Keratinocyte (primary cell): ENCODE measurements at regions not wholly inside any gene's neighbourhood (a gene's known extent, or its start where the extent isn't known, plus 50 kb on each side); places are given as distances from the start of the nearest gene placed in this dataset.

Experiments used
- DNase-seq: peaks from one replicate; pipeline ENCODE4 v3.0.0-alpha.2; 2011; ENCODE audit warnings: low read depth, missing footprints, low spot score
- FAIRE-seq: peaks from 2 replicates; lab custom pipeline; 2011; peaks lifted over from hg19 to GRCh38; lab: Jason Lieb, UNC
- H2AFZ ChIP-seq: 2 replicates; pipeline ENCODE4 v1.6.0; 2012; ENCODE audit warnings: low read length, control low read depth, inconsistent platforms; ENCODE audit not compliant: control insufficient read depth
- H3K27ac ChIP-seq: 2 replicates; pipeline ENCODE4 v1.5.1; 2011; ENCODE audit warnings: low read length; ENCODE audit not compliant: control insufficient read depth, insufficient read depth
- H3K27me3 ChIP-seq: 3 replicates; pipeline ENCODE4 v1.6.0; 2011; ENCODE audit warnings: low read length; ENCODE audit not compliant: control insufficient read depth, insufficient read depth; ENCODE audit errors: extremely low read depth
- H3K36me3 ChIP-seq, 2 experiments: 2 replicates in 1 of 2; 3 replicates in 1 of 2; pipeline ENCODE4 v1.5.1; 2011; ENCODE audit warnings: low read length in 2 of 2, mild to moderate bottlenecking in 1 of 2; ENCODE audit not compliant: control insufficient read depth in 2 of 2, insufficient read depth in 2 of 2; ENCODE audit errors: extremely low read depth in 1 of 2
- H3K4me1 ChIP-seq: 3 replicates; pipeline ENCODE4 v1.5.1; 2011; ENCODE audit warnings: low read length; ENCODE audit not compliant: control insufficient read depth, insufficient read depth; ENCODE audit errors: extremely low read depth
- H3K4me2 ChIP-seq: 3 replicates; pipeline ENCODE4 v1.6.0; 2011; ENCODE audit warnings: low read depth, low read length; ENCODE audit not compliant: control insufficient read depth, insufficient read depth; ENCODE audit errors: extremely low read depth
- H3K4me3 ChIP-seq, 3 experiments: fragments of 200-600 bp in 1 of 3; sonication (generic) in 1 of 3; 2 replicates in 2 of 3; 3 replicates in 1 of 3; pipeline ENCODE4 v1.5.1; 2011 to 2016; ENCODE audit warnings: low read length in 3 of 3, mild to moderate bottlenecking in 3 of 3, control low read depth in 2 of 3, inconsistent platforms in 1 of 3, low read depth in 1 of 3, mixed read lengths in 1 of 3, mixed run types in 1 of 3, moderate library complexity in 1 of 3; ENCODE audit not compliant: control insufficient read depth in 2 of 3, insufficient read depth in 2 of 3; ENCODE audit errors: extremely low read depth in 1 of 3
- H3K79me2 ChIP-seq: 2 replicates; pipeline ENCODE4 v1.6.0; 2012; ENCODE audit warnings: low read length; ENCODE audit not compliant: control insufficient read depth, insufficient read depth
- H3K9ac ChIP-seq: 3 replicates; pipeline ENCODE4 v1.6.0; 2011; ENCODE audit warnings: low read length; ENCODE audit not compliant: control insufficient read depth, insufficient read depth; ENCODE audit errors: extremely low read depth
- H3K9me1 ChIP-seq: 3 replicates; pipeline ENCODE4 v1.6.0; 2011; ENCODE audit warnings: low read length; ENCODE audit not compliant: control insufficient read depth, insufficient read depth; ENCODE audit errors: extremely low read depth
- H3K9me3 ChIP-seq: 2 replicates; pipeline ENCODE4 v1.5.1; 2012; ENCODE audit warnings: low read depth, low read length; ENCODE audit not compliant: control insufficient read depth
- H4K20me1 ChIP-seq: 3 replicates; pipeline ENCODE4 v1.6.0; 2011; ENCODE audit warnings: low read length; ENCODE audit not compliant: control insufficient read depth, insufficient read depth; ENCODE audit errors: extremely low read depth
- CTCF ChIP-seq, 3 experiments: IDR thresholded peaks in 1 of 3; conservative IDR thresholded peaks in 1 of 3; optimal IDR thresholded peaks in 1 of 3; 2 replicates in 2 of 3; 3 replicates in 1 of 3; pipeline versions ENCODE3 to v1.5.1; 2011; ENCODE audit warnings: low read length in 3 of 3, mild to moderate bottlenecking in 3 of 3, moderate library complexity in 2 of 3, control low read depth in 1 of 3, inconsistent platforms in 1 of 3; ENCODE audit not compliant: insufficient read depth in 2 of 3; ENCODE audit errors: extremely low read depth in 1 of 3
- EZH2 ChIP-seq: IDR thresholded peaks from one replicate; pipeline ENCODE4 v1.6.1; 2012; ENCODE audit warnings: inconsistent platforms, mild to moderate bottlenecking, low read length, moderate library complexity
- dilution Hi-C: fragments of 300-500 bp; cut with MboI; formaldehyde crosslinking; loops from one replicate; pipeline ENCODE4 v1.7.0; 2020; ENCODE audit warnings: low sequenced_read_pairs; ENCODE audit not compliant: extremely low pct_ligation_motif_present

DNA sequence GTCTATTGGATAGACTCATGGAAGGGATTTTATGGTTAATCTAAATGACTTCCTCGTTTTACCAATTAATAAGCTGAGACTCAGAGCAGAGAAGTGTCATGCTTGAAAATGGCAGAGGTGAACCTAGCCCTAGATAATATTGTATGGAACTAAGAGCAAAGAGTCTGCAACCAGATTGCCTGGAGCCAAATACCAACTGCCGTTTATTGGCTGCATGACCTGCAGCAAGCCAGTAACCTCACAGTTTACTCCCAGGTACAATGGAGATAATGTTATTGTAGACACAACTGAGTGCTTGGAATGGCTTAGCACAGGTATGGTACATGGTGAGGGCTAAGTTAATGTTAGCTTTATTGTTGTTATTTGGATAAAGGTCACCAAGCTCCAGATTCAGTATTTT, 84.6 kb upstream of the FAT3 start:
- H3K4me1 ChIP-seq = no peaks in the 10 kb centered on the region
- no peaks in the 10 kb centered on the region for H3K9me1 ChIP-seq
- H3K36me3 ChIP-seq = no peaks in the 10 kb centered on the region
- no peaks in the 10 kb centered on the region for H3K27me3 ChIP-seq
- no peak for FAIRE-seq
- H3K4me2 ChIP-seq = no peak overlapping the region
- H3K79me2 ChIP-seq = no peaks in the 10 kb centered on the region
- H2AFZ ChIP-seq = no peak overlapping the region
- dilution Hi-C loops = no loop called here
- H3K27ac ChIP-seq = no peak overlapping the region
- H4K20me1 ChIP-seq = no peaks in the 10 kb centered on the region
- no peak for TF ChIP-seq CTCF (optimal IDR thresholded peaks at IDR 0.05 in 1 of 3, IDR thresholded peaks at IDR 0.05 in 1 of 3, conservative IDR thresholded peaks at IDR 0.05 in 1 of 3; ENCODE audit: extremely low read depth in 1 of 3, insufficient read depth in 2 of 3, low read length in 3 of 3)
- no peak for TF ChIP-seq EZH2
- no peak for DNase-seq
- no peaks in the 10 kb centered on the region for H3K9me3 ChIP-seq
- H3K9ac ChIP-seq = no peak overlapping the region
- no peak overlapping the region for H3K4me3 ChIP-seq

- Histone ChIP-seq H3K79me2 (no peaks in the 10 kb centered on the region), H3K27me3 (no peaks in the 10 kb centered on the region), H3K4me1 (no peaks in the 10 kb centered on the region), H3K4me3 (no peak overlapping the region), H3K9me1 (no peaks in the 10 kb centered on the region), H4K20me1 (no peaks in the 10 kb centered on the region), H3K9me3 (no peaks in the 10 kb centered on the region), H3K9ac (no peak overlapping the region), H3K36me3 (no peaks in the 10 kb centered on the region), H2AFZ (no peak overlapping the region), H3K4me2 (no peak overlapping the region), H3K27ac (no peak overlapping the region)
- no peak for TF ChIP-seq CTCF (optimal IDR thresholded peaks at IDR 0.05 in 1 of 3, IDR thresholded peaks at IDR 0.05 in 1 of 3, conservative IDR thresholded peaks at IDR 0.05 in 1 of 3; ENCODE audit: extremely low read depth in 1 of 3, insufficient read depth in 2 of 3, low read length in 3 of 3)
- dilution Hi-C loops = no loop called here
- no peak for DNase-seq
- FAIRE-seq = no peak
Measured at GRCh38 chr11:92138296-92138695, 86.3 kb upstream of the FAT3 start.
